Left forelimb (tissue), 1 donor: ENCODE measurements at regions not wholly inside any gene's neighbourhood (a gene's known extent, or its start where the extent isn't known, plus 50 kb on each side); places are given as distances from the start of the nearest gene placed in this dataset.
"Not testable (repeated sequence)": the region's sequence is repeated elsewhere in the genome, so short reads cannot be mapped to it uniquely, and the experiment has no call there.

ENCODE experiments used
- DNase-seq: peaks from one replicate; pipeline ENCODE4 v3.0.0-alpha.2; 2018; ENCODE audit warnings: low spot score

GRCh38 chr2:8370258-8370802, 311.5 kb upstream of the ID2 start:
- no peak for DNase-seq

- no peak for DNase-seq
These were observed 310.2 kb upstream of the ID2 start for GRCh38 chr2:8371653-8372052.

GRCh38 chr2:8374782-8375181, 307.1 kb upstream of the ID2 start:
- DNase-seq = no peak

GRCh38 chr2:8376603-8377410, 305.0 kb upstream of the ID2 start:
- DNase-seq = no peak

- no peak for DNase-seq
These were observed 303.6 kb upstream of the ID2 start for GRCh38 chr2:8378016-8378810.

- DNase-seq = no peak
These were observed 302.7 kb upstream of the ID2 start for GRCh38 chr2:8379128-8379527.

DNA sequence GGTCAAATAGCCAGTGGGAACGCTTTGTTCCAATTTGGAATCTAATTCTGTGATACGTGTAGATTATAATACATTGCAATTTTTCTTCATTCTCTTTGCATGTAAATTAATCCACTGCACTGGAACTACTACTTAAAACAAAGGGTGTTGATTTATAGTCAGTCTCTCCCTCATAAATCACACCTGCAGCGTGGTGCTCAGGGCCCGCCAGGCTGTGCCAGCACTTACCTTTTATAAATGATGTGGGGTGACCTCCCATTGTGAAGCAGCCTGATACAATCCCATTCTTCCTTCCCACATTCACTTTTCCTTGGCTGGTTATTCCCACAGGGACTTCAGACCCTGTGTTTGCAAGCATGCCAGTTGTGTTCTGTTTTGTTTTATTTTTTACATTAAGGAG, 302.3 kb upstream of the ID2 start:
- no peak for DNase-seq

DNA sequence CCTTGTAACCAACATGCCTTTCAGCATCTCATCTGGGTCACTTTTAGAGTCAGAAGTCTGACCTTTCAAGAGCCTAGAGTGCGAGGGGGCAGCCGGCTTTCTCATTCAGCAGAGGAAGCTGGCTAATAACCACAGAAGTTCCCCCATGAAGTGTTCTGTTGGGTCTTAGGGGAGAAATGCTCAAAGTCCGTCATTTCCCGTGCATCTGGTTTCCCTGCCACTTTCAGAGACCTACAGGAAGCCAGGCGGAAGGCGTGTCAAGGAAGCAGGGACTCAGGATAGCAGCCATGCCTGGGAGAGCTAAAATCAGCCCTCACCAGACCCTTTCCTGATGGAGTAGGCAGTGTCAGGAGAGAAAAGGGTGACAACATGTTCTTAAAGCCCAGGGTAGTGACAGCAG, 301.8 kb upstream of the ID2 start:
- no peak for DNase-seq

DNA sequence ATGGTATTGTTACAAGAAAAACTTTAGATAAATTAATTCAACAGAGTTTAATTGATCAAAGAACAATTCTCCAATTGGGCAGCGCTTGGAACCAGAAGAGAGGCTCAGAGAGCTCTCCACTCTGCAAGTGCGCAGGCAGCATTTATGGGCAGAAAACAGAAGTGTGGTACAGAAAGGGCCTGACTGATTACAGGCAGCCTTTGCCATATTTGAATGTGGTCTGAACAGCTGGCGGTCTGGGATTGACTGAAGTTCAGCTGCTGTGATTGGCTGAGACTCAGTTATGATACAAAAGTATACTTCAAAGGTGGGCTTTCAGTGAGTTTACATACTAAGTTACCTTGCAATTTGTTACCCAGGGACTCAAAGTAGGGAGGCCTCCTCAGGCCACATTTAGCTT, 301.3 kb upstream of the ID2 start:
- no peak for DNase-seq

- DNase-seq = no peak
These were observed 299.4 kb upstream of the ID2 start for GRCh38 chr2:8382485-8382884.

DNA sequence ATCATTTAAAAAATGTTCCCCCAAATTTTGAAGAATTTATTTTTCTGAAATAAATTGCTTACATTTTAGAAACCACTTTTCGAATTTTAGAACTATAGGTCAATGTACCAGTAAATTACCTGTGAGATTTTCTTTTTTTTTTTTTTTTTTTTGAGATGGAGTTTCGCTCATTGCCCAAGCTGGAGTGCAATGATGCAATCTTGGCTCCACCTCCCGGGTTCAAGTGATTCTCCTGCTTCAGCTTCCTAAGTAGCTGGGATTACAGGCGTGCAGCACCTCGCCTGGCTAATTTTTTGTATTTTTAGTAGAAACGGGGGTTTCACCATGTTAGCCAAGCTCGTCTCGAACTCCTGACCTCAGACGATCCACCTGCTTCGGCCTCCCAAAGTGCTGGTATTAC, 295.1 kb upstream of the ID2 start:
- not testable (repeated sequence) for DNase-seq

- DNase-seq = no peak
These were observed 293.1 kb upstream of the ID2 start for GRCh38 chr2:8388781-8389180.

GRCh38 chr2:8389431-8390108, 292.3 kb upstream of the ID2 start:
- DNase-seq = no peak

- DNase-seq = no peak
These were observed 290.7 kb upstream of the ID2 start for GRCh38 chr2:8391126-8391525.

- no peak for DNase-seq
These were observed 290.3 kb upstream of the ID2 start for GRCh38 chr2:8391584-8391983.

- DNase-seq = no peak
These were observed 289.6 kb upstream of the ID2 start for GRCh38 chr2:8392098-8392866.

DNA sequence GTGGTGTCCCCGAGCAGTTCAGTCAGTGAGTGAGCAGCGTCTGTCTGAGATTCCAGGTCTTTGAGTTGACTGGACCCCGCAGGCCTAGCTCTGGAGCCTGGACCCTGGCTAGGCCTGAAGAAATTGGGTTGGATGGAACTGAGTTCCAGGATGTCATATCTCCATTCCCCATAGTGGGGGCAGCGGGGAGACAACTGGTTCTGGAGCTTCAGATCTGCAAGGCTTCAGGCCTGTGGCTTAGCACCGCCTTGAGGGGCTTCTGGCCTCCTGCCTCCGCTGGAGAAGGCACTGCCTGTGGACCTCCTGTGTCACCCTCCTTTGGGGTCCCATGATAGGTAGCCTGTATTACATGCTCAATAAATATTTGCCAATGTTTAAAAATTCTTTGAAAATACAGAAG, 288.4 kb upstream of the ID2 start:
- no peak for DNase-seq

GRCh38 chr2:8394131-8394530, 287.7 kb upstream of the ID2 start:
- no peak for DNase-seq

GRCh38 chr2:8394569-8395359, 287.1 kb upstream of the ID2 start:
- no peak for DNase-seq

DNA sequence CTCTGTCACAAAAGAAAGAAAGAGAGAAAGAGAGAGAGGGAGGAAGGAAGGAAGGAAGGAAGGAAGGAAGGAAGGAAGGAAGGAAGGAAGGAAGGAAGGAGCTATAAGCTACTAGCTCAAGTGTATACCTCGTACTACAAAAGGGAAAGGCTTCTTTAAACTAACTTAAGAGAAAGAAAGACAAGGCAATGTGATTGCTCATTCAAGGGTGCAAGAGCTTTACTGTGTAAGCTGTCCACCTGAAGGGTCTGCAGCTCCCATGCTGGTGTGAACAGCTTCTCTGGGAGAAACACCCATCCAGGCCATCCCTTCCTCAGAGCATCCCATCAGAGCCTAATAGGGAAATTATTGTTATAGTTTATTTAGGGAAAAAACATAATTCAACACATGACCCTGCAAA, 286.1 kb upstream of the ID2 start:
- no peak for DNase-seq

- peak; percentile 31 for DNase-seq
These were observed 283.7 kb upstream of the ID2 start for GRCh38 chr2:8398040-8398668.
